Activated T-cell treated with anti-CD3 and anti-CD28 coated beads for 48 hours (primary cell): ENCODE measurements at regions not wholly inside any gene's neighbourhood (a gene's known extent, or its start where the extent isn't known, plus 50 kb on each side); places are given as distances from the start of the nearest gene placed in this dataset.
A peak's percentile ranks its signal among the peaks of the same experiment; 100 is the strongest.

Experiments used
- DNase-seq: peaks from one replicate; pipeline ENCODE4 v3.0.0-alpha.2; 2020; ENCODE audit warnings: low read depth

DNA sequence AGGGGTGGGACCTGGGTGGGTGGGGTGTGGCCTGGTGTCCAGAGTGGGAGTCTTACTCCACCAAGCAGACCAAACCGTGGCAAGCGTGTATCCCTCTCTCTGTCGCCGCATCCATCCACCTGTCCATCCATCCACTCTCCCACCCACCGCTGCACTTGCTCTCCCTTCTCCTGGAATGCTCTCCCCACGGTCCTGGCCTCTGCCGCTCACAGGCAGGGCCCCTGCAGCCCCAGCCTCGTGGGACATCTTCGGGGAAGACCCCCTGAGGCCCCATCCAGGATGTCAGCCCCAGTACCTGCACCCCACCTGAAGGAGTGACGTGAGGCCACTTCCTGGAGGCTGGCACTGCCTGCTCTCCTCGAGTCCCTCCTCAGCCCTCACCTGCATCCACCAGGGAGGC is 189.5 kb upstream of the GSE1 start:
- DNase-seq = no peak

DNA sequence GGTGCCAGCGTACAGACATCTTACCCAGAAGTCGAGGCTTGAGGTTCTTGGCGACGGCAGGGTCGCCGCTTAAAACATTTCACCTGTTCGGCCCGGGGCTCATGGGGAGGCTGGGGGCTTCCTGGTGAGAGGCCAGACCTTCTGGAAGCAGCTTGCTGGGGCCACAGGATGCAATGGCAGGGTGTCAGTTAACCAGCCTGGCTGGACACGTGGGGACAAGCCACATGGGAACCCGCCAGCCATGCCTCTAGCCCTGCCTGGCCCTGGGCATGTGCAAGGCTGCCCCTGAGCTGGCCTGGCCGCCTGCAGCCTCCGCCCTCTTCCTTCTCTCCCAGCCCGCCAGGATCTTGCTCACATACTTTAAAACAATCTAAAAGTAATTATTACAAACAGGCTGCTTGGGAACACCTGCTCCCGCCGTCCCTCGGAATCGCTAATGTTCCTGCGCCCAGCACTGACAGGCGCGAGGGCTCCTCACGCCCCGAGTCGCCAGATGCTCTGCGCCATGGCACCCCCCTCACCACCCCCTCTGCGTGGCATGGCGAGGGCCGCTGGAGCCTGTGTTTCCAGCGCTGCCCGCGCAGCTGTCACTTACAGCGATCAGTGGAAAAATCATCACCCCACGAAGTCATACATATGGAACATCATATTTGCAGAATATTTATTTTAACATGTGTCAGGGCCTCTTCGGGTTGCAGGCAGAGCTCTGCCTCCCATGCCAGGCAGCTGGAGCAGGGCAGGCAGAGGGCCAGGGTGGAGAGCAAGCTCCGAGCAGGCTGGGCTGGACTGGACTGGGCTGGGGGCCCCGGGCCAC is 188.7 kb upstream of the GSE1 start:
- DNase-seq = no peak

DNA sequence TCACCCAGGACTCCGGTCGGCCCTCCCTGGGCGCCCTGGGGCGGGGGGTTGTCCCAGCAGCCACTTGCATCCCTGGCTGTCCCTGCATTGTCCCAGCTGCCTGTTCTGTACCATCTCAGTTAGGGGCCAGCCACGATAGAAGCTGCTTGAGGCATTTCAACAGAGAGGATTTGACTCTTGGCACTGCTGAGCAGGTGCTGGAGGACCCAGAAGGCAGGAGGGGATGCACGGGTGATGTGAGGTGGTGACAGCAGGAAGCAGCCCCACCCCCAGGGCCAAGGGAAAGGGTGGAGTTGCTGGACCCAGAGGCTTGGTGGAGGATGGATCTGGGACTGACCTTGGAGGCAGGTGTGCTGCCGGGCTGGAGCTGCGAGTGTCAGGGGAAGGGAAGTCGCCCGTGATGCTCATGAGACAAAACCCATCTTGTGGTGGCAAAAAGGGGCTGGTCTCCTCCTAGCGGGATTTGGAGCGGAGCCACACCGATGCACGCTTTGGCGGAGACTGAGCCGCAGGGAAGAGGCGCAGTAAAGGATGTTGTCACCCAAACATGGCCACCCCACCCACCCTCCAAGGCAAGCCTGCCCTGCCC is 188.0 kb upstream of the GSE1 start:
- DNase-seq = no peak

DNA sequence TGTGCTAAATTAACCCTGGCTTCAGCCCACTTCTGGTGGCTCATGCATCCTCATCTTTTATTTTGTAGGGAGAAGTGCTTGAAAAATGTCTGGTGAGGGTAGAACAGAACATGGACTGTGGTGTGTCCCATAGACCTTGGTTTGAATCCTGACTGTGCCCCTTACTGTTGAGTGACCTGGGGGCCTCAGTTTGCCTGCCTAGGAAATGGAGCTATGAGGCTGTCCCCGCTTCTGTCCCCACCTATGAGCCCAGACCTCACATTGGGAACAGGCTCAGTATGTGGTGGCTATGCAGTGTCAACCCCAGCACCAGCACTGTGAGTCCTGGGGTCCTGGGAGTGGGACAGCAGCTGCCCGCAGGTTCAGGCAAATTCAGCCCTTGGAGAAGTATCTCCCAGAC is 186.3 kb upstream of the GSE1 start:
- no peak for DNase-seq

DNA sequence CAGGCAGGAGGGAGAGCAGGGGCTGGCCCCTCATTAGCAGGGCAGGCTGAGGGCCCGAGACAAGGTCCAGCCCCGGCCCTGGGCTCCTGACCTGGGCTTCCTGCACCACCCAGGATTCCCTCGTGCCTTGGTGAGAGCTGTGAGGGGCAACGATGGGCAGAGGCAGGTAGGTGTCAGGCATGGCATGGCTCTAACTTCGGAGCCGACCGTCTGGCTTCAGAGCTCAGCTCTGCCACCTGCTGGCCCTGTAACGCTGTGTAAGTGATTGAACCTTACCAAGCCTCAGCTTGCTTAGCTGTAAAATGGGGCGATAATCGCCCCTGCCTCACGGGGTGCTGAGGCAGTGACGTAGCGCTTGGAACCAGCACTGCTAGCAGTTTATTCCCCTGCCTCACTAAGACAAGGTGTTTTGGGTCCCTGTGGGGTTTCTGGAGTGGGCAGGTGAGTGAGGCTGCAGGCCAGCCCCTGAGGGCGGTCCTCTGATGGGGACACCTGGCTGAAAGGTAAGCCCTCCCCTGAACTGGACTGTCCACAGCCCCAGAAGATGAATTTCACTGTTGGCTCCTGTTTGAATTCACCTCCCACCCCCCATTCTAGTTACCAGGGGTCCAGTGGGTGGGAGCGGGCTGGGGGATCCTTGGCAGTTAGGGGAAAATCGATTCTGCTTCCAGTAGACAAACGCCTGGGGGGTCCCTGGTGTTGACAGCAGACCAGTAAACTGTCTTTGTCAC is 184.8 kb upstream of the GSE1 start:
- peak; percentile 30 for DNase-seq

DNA sequence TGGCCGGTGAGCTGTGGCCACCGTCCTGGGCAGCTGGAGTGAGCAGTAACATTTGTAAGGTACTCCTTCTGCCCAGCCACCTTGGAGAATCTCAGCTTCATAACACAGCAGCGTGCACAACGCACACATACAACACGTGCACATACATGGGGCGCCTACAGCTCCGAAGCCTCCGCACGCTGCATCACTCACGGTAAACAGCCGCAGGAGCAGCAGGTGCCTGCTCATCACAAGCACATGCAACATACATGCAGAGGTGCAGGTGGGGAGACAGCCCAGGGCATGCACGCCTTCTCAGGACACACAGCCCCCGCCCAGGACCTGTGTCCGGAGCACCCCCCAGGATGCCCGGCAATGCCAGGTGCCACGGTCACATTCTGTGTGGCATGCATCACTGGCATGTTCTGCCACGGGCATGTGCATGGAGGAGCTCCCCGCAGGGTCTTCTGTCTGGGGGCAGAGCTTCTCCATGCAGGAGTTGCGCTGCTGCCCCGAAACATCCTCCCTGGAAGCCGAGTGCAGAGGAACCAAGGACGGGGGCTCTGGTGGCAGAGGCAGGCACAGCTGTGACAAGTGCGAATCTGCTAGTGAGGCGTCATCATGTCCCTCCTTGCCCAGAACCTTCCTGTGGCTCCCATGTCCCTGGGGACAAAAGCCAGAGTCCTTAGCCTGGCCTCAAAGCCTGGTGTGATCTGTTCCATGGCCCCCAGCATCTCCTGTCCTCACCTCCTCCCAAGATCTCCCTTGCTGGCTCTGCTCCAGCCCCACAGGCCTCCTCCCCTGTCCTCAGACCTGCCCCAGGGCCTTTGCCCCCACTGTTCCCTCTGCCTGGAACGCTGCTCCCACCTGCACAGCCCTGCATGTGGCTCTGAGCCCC is 184.0 kb upstream of the GSE1 start:
- DNase-seq = no peak

DNA sequence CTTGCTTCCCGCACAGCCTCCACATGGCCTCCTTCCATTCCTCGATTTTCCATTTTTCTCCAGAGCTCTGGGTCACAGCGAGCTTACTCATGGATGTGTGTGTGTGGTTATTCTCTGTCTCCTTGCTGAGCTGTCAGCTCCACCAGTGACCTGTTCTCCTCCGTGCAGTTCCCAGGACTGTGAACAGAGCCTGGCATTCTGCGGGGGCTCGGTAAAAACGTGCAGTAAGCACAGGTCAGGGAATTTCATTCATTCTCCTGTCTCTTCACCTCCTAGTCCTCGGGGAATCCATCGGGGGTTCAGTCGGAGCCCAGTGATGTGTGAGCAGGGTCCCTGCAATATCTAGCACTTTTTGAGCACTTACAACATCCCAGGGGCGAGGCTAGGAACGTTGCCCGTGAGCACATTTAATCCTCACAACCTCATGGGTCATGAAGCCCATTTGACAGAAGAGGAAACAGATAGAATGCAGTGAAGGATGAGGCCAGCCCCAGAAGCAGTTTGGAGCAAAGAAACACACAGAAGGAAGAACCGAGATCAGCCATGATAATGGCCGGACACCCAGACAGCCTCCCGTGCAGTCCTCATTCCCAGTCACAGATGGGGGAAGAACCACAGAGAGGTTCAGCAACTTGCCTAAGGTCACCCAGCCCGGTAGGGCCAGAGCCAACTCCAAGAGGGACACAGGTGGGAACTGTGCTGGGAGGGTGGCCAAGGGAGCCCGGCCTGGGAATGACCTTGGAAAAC is 183.2 kb upstream of the GSE1 start:
- DNase-seq = no peak

DNA sequence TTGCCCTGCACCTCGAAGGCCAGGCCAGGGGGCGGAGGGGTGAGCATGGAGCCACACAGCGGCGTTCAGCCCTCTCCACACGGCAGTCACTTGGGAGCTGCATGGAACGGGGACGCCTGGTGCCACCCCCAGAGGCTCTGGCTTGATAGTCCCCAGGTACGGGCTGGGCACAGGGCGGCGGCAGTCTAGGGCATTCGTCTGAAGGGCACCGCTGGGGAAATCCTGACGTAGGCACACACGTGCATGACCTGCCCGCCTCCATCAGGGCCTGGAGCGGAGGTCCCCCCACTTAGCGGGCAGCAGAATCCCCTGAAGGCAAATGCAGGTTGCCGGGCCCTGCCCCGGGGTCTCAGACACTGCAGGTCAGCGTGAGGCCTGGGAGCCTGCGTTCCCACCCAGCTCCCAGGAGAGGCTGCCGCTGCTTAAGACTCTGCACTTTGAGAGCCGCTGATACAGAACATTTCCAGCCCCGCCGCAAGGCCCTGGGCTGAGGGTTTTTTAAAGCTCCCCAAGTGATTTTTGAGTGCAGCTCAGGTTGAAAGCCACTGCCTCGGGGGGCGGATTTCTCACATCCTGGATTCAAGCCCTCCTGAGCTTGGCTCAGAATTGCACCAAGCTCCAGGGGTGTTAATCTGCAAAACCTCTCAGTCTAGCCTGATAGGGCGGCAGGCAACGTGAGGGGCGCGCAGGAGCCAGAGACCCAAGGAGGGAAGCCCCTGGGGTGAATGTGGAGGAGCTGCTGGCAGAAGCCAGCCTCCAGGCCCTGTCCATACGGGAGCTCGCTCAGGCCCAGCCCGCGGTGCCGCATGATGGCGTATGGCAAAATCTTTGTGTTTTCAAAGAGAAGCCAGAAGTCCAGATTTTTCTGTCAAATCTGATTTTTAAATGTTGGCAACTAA is 182.3 kb upstream of the GSE1 start:
- no peak for DNase-seq

DNA sequence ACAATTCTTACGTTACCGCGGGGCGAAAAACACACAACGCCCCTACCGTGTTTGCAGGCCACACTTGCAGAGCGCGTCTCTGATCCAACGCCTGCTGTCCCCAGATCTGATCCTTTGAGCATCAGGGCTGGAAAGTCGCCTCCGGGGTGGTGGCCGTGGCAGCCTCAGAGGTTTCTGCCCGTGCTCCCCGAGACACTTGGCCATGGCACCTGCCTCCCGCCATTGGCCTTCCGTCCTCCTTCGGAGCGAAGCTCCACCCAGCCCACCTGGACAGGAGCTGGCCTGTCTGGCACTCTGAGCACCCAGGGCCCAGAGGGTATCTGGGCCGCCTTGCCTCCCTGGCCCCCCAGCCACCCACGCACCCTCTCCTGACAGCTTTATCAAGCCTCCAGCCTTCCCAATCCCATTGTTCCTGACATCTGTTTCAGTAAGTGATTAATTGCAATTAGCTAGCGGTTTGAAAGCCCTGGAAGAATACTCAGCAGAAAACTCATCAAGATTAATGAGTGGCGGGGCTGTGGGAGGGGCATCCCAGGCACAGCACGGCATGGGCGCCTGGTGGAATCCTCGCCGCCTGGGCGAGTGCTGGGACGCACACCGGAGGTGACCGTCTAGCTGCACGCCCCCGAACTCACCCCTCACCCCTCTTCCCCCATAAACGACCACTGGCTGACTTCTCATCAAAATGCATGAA is 181.5 kb upstream of the GSE1 start:
- no peak for DNase-seq

DNA sequence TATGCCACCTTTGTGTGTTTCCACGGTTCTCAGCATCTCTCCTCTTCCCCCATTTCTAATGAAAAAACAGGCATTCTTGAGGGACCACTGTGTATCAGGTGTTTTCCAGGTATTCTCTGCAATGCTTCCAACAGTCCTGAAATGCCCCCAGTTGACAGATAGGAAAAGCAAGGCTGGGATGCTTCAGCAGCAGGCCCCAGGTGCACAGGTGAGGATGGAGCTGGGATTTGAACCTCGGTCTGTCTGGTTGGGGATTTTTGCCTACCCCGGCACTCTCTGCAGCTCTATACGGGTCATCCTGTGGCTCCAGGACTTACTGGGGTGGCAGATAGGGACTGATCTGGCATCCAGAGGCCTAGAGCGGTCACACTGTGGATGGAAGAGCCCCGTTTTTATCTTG is 180.5 kb upstream of the GSE1 start:
- DNase-seq = no peak

DNA sequence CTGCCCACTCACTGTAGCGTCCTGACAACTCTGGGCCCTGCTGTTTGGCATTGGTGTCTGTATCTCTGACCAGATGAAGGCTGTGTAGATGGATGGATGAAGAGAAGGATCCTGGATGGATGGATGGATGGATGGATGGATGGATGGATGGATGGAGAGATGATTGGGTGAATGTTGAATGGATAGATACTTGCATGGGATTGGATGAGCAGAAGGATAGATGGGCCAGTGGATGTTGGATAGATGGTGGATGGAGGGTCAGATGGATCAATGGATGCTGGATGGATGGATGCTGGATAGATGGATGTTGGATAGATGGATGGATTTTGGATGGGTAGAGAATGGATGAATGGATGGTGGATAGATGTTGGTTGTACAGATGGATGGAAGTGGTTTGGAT is 179.6 kb upstream of the GSE1 start:
- DNase-seq = no peak

DNA sequence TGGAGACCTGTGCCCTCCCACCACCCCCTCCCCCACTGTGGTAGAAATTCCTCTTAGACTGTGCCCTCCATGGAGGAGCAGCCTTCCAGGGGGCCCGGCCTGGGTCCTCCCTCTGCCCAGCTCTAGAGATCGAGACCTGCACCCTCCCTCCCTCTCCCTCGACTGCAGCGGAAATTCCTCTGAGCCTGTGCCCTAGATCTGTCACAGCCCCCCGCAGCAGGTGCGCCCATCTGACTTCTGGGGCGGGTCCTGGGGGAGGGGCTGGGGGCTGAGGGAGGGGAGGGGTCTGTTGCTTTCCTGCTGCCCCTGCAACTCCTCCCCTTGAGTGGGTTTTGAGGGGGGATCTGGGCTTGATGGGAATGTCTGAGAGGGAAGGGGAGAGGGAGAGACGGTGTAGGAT is 177.8 kb upstream of the GSE1 start:
- no peak for DNase-seq

DNA sequence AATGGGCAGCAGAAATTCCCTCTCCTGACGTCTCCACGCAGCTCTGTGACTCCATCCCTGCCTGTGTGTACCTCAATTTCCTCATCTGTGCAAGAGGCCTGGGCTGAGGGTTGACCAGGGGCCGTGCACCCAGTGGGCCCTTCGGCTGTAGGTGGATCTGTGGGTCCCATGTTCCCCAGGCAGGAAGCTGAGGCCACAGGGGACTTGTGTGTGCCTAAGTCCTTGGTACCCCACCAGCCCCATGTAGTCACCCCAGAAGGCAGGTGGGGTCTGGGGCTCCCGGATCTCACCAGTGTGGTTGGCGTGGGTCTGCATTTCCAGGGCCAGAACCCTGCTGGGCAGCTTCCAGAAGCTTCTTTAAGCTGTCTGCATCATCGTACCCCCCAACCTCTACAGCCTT is 177.4 kb upstream of the GSE1 start:
- no peak for DNase-seq

DNA sequence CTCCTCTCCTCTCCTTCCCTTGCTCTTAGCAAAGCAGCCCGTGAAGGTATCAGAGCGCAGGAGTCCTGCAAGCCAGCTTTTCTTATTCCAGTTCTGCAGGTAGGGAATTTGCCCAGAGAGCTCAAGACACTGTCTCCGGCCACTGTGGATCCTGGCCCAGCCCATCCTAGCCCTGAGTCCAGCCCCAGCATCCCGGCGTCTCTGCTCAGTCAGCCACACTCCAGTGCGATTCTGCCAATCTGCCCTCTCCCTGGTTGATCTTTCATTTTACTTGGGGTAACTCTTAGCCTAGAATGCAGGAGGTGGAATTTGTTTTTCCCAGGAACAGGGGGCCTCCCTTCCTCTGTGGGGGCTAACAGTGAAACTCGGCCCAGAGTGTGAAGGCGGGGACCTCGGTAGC is 176.9 kb upstream of the GSE1 start:
- DNase-seq = no peak

DNA sequence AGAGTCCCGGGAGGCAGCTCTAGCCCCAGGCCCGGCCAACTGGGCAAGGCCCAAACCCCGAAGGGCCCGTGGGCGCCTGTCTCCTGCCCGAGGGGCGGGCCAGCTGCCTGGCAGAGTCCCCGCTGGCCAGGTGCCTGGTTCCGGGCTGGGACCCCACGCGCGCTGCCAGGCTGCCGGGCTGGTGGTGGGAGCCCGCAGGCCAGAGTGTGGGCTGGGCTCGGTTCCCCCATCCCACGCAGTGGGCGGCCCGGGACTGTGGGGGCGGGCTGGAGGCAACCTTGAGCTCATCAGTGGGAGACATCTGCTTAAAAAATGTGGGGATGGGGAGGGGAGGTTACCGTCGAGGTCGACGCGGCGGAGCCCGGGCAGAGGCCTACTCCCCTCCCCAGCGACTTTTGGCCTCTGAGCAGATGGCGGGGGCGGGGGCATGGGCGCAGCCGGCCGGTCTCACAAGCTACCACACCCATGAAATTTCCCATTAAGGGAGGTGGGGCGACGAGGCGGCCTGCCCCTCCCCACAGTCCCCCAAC is 176.4 kb upstream of the GSE1 start:
- no peak for DNase-seq

DNA sequence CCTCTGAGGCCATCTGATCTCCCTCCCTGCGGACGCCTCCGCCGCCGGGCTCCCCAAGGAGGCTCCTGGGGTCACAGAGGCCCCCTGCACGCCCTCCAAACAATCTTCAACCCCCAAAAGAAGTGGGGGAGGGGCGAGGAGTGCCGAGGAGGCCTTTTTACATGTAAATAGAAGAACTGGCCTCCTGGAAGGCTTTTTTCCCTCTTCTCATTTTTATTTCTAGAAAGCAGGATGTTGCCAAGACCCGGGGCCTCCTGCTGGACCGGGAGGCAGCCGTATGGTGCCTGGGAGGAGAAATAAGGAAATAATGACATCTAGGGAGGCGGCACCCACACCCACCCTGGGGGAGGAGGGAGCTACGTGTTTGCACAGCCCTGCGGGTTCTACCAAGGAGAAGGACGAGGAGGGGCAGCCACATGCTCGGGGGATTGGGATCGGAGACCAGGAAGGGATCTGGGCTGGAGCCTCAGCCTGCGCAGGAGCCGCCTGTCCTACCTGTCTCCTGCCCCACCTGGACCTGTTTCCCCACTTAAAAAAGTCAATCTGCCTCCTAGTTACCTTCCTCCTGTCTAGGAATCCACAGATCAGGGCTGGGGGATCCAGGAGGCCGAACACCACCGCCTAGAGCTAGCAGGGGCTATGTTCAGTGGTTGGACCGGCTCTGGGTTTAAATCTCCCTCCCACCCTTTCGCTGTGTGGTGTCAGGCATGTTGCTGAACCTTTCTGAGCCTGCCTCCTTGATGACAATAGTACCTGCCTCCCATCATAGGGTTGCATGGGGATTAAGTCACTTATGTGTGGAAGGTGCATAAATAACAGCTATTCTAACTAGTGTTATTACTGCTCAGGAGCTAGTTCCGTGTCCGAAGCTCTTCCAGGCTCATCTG is 175.7 kb upstream of the GSE1 start:
- DNase-seq = no peak

DNA sequence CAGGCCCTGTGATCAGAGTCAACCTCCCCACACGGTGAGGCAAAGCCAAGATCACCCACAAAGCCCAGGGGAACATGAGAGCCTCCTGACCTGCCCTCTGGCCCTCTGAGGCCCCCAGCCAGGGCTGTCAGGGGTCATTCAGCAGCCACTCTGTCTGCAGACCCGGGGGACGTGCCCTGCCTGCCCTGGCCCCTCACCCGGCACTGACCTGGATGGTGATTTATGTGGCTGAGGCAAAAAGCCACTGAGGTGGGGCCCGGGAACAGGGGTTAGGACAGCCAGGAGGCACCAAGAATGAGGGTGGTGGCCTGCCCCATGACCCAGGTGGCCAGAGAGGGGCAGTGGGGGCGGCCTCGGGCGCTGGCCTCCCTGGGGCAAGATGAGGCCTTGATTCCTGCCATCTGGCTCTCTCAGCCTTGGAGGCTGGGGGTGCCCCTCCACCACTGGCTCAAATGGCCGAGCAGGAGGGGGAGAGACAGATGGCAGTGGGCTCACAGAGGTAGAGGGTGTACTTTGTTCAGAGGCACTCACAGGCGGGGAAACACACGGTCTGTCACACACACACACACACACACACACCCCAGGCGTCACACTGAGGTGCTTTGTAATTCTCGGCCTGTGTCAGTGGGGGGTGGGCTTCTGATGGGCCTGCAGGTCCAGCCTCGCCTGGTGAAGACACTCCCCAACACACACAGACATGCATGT is 174.0 kb upstream of the GSE1 start:
- DNase-seq = no peak

DNA sequence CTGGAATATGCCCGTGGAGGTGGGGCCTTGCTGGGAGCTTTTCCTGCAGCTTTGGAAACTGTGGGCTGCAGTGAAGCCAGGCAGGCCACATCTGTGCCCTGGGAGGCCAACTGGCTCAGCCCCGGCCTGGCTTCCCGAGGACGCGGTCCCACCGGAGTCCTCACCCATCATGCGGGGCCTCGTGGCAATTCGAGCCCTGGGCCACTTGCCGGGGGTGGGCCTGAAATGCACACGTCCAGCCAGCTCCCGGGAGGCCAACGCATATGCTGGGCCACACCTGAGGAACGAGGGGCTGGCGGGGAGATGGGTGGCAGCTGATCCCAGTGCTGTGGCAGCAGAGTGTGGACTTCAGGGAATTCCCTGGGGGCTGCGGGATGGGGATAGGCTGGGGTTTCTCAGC is 172.4 kb upstream of the GSE1 start:
- no peak for DNase-seq
